ENCODE measurements at regions not wholly inside any gene's neighbourhood (a gene's known extent, or its start where the extent isn't known, plus 50 kb on each side); places are given as distances from the start of the nearest gene placed in this dataset.

- H3K27me3 ChIP-seq (ENCODE audit: control insufficient read depth, insufficient read depth, low read length), result no peaks in the 10 kb centered on the region
- no peak overlapping the region for H3K27ac ChIP-seq (ENCODE audit: low read length)
- intact Hi-C loops (cut with micrococcal nuclease; ENCODE audit: unreplicated experiment), result no loop called here
- ChIA-PET CTCF (no interaction called here), POLR2A (no interaction called here)
- no peak overlapping the region for H3K4me3 ChIP-seq (ENCODE audit: low read depth in 2 of 2, low read length in 2 of 2)
- H3K36me3 ChIP-seq (ENCODE audit: control insufficient read depth, insufficient read depth, low read length), result no peaks in the 10 kb centered on the region
- no TSS peak for BruUV-seq (replicated peaks)
- DNase-seq (ENCODE audit: low read depth, low spot score) (no peak), ATAC-seq (no peak)
- TF ChIP-seq SIN3A (IDR thresholded peaks at IDR 0.05; ENCODE audit: borderline replicate concordance, insufficient read depth, low read depth, low read length) (no peak), CTCF (IDR thresholded peaks at IDR 0.05) (no peak), REST (IDR thresholded peaks at IDR 0.05; ENCODE audit: insufficient read depth in 1 of 2, low read depth in 2 of 2, low read length in 1 of 2) (no peak), POLR2AphosphoS5 (IDR thresholded peaks at IDR 0.05; ENCODE audit: low read depth, low read length) (no peak), TCF7L2 (IDR thresholded peaks at IDR 0.05; ENCODE audit: low read depth, low read length) (no peak)
- in situ Hi-C loops (cut with HindIII; ENCODE audit: low pct_unique_long_range_greater_than_20kb, low sequenced_read_pairs), result no loop called here
- no peaks in the 10 kb centered on the region for H3K9me3 ChIP-seq (ENCODE audit: control insufficient read depth, insufficient read depth, low read depth, low read length)
- H3K4me1 ChIP-seq (ENCODE audit: control insufficient read depth, insufficient read depth, low read length), result no peaks in the 10 kb centered on the region
These were observed 319.8 kb upstream of the GOT2 start for GRCh38 chr16:59053911-59054310.

GRCh38 chr16:59052231-59052630, 318.1 kb upstream of the GOT2 start:
- ChIA-PET CTCF (no interaction called here), POLR2A (no interaction called here)
- DNase-seq (ENCODE audit: low read depth, low spot score), result no peak
- Histone ChIP-seq H3K27me3 (ENCODE audit: control insufficient read depth, insufficient read depth, low read length) (no peaks in the 10 kb centered on the region), H3K9me3 (ENCODE audit: control insufficient read depth, insufficient read depth, low read depth, low read length) (no peaks in the 10 kb centered on the region), H3K36me3 (ENCODE audit: control insufficient read depth, insufficient read depth, low read length) (no peaks in the 10 kb centered on the region), H3K4me1 (ENCODE audit: control insufficient read depth, insufficient read depth, low read length) (no peaks in the 10 kb centered on the region), H3K4me3 (ENCODE audit: low read depth in 2 of 2, low read length in 2 of 2) (no peak overlapping the region), H3K27ac (ENCODE audit: low read length) (no peak overlapping the region)
- BruUV-seq (replicated peaks), result no TSS peak
- intact Hi-C loops (cut with micrococcal nuclease; ENCODE audit: unreplicated experiment), result no loop called here
- no peak for ATAC-seq
- in situ Hi-C loops (cut with HindIII; ENCODE audit: low pct_unique_long_range_greater_than_20kb, low sequenced_read_pairs), result no loop called here
- no peak for TF ChIP-seq POLR2AphosphoS5 (IDR thresholded peaks at IDR 0.05; ENCODE audit: low read depth, low read length)

GRCh38 chr16:59048876-59049275, 314.8 kb upstream of the GOT2 start:
- H3K4me1 ChIP-seq (ENCODE audit: control insufficient read depth, insufficient read depth, low read length), result no peaks in the 10 kb centered on the region
- no peaks in the 10 kb centered on the region for H3K9me3 ChIP-seq (ENCODE audit: control insufficient read depth, insufficient read depth, low read depth, low read length)
- intact Hi-C loops (cut with micrococcal nuclease; ENCODE audit: unreplicated experiment), result no loop called here
- no peak for TF ChIP-seq POLR2AphosphoS5 (IDR thresholded peaks at IDR 0.05; ENCODE audit: low read depth, low read length)
- TF ChIP-seq SIN3A (IDR thresholded peaks at IDR 0.05; ENCODE audit: borderline replicate concordance, insufficient read depth, low read depth, low read length), result no peak
- TF ChIP-seq TCF7L2 (IDR thresholded peaks at IDR 0.05; ENCODE audit: low read depth, low read length), result no peak
- no peak for TF ChIP-seq CTCF (IDR thresholded peaks at IDR 0.05)
- no peak for TF ChIP-seq REST (IDR thresholded peaks at IDR 0.05; ENCODE audit: insufficient read depth in 1 of 2, low read depth in 2 of 2, low read length in 1 of 2)
- CTCF ChIA-PET, result no interaction called here
- in situ Hi-C loops (cut with HindIII; ENCODE audit: low pct_unique_long_range_greater_than_20kb, low sequenced_read_pairs), result no loop called here
- ATAC-seq, result no peak
- H3K27ac ChIP-seq (ENCODE audit: low read length), result no peak overlapping the region
- H3K4me3 ChIP-seq (ENCODE audit: low read depth in 2 of 2, low read length in 2 of 2), result no peak overlapping the region
- DNase-seq (ENCODE audit: low read depth, low spot score), result no peak
- BruUV-seq (replicated peaks), result no TSS peak
- H3K36me3 ChIP-seq (ENCODE audit: control insufficient read depth, insufficient read depth, low read length), result no peaks in the 10 kb centered on the region
- POLR2A ChIA-PET, result no interaction called here
- no peaks in the 10 kb centered on the region for H3K27me3 ChIP-seq (ENCODE audit: control insufficient read depth, insufficient read depth, low read length)

Data from Panc1 (cell line).